ENCODE measurements at regions not wholly inside any gene's neighbourhood (a gene's known extent, or its start where the extent isn't known, plus 50 kb on each side); places are given as distances from the start of the nearest gene placed in this dataset.

- DNase-seq (no peak), ATAC-seq (no peak)
- no peaks in the 10 kb centered on the region for H3K27me3 ChIP-seq
- H3K36me3 ChIP-seq, result no peaks in the 10 kb centered on the region
- H3K27ac ChIP-seq, result no peak overlapping the region
- no peak overlapping the region for H3K4me3 ChIP-seq
- no peak for TF ChIP-seq CTCF (IDR thresholded peaks at IDR 0.05)
- H3K9me3 ChIP-seq, result no peaks in the 10 kb centered on the region
- intact Hi-C loops (cut with DNase I), result no loop called here
- peaks cover 6% of the 10 kb centered on the region for H3K4me1 ChIP-seq
Measured at GRCh38 chr1:232560940-232561339, 69.0 kb downstream of the SIPA1L2 start.

GRCh38 chr1:232558954-232559353, 71.0 kb downstream of the SIPA1L2 start:
- Histone ChIP-seq H3K9me3 (no peaks in the 10 kb centered on the region), H3K4me3 (no peak overlapping the region), H3K36me3 (no peaks in the 10 kb centered on the region), H3K4me1 (peaks cover 19% of the 10 kb centered on the region), H3K27me3 (no peaks in the 10 kb centered on the region), H3K27ac (no peak overlapping the region)
- intact Hi-C loops (cut with DNase I), result no loop called here
- peak; percentile 12 for ATAC-seq
- TF ChIP-seq CTCF (IDR thresholded peaks at IDR 0.05), result no peak
- DNase-seq, result no peak

- H3K4me1 ChIP-seq, result peaks cover 30% of the 10 kb centered on the region
Measured at GRCh38 chr1:232557502-232558191, 72.3 kb downstream of the SIPA1L2 start.

GRCh38 chr1:232557096-232557495, 72.8 kb downstream of the SIPA1L2 start:
- ATAC-seq (no peak), DNase-seq (no peak)
- no peak for TF ChIP-seq CTCF (IDR thresholded peaks at IDR 0.05)
- no peak overlapping the region for H3K27ac ChIP-seq
- H3K4me3 ChIP-seq, result no peak overlapping the region
- H3K4me1 ChIP-seq, result peaks cover 30% of the 10 kb centered on the region
- no peaks in the 10 kb centered on the region for H3K36me3 ChIP-seq
- H3K27me3 ChIP-seq, result no peaks in the 10 kb centered on the region
- intact Hi-C loops (cut with DNase I), result no loop called here
- no peaks in the 10 kb centered on the region for H3K9me3 ChIP-seq

More at GRCh38 chr1:232557502-232558191, 72.3 kb downstream of the SIPA1L2 start:
- no peak overlapping the region for H3K4me3 ChIP-seq
- no peaks in the 10 kb centered on the region for H3K9me3 ChIP-seq
- H3K27ac ChIP-seq, result no peak overlapping the region
- ATAC-seq (peak; percentile 35), DNase-seq (no peak)
- H3K27me3 ChIP-seq, result no peaks in the 10 kb centered on the region
- H3K36me3 ChIP-seq, result no peaks in the 10 kb centered on the region
- TF ChIP-seq CTCF (IDR thresholded peaks at IDR 0.05), result no peak
- intact Hi-C loops (cut with DNase I), result no loop called here

- intact Hi-C loops (cut with DNase I), result no loop called here
- Histone ChIP-seq H3K9me3 (no peaks in the 10 kb centered on the region), H3K4me1 (peaks cover 30% of the 10 kb centered on the region), H3K27me3 (no peaks in the 10 kb centered on the region), H3K4me3 (no peak overlapping the region), H3K36me3 (no peaks in the 10 kb centered on the region), H3K27ac (no peak overlapping the region)
- DNase-seq, result no peak
- no peak for TF ChIP-seq CTCF (IDR thresholded peaks at IDR 0.05)
- no peak for ATAC-seq
Measured at GRCh38 chr1:232556351-232556750, 73.6 kb downstream of the SIPA1L2 start.

Measured in upper lobe of right lung (tissue), 1 donor.